ENCODE measurements at regions not wholly inside any gene's neighbourhood (a gene's known extent, or its start where the extent isn't known, plus 50 kb on each side); places are given as distances from the start of the nearest gene placed in this dataset.

GRCh38 chr1:60170709-60171108, 97.1 kb upstream of the C1orf87 start:
- TF ChIP-seq, protein P1, sequence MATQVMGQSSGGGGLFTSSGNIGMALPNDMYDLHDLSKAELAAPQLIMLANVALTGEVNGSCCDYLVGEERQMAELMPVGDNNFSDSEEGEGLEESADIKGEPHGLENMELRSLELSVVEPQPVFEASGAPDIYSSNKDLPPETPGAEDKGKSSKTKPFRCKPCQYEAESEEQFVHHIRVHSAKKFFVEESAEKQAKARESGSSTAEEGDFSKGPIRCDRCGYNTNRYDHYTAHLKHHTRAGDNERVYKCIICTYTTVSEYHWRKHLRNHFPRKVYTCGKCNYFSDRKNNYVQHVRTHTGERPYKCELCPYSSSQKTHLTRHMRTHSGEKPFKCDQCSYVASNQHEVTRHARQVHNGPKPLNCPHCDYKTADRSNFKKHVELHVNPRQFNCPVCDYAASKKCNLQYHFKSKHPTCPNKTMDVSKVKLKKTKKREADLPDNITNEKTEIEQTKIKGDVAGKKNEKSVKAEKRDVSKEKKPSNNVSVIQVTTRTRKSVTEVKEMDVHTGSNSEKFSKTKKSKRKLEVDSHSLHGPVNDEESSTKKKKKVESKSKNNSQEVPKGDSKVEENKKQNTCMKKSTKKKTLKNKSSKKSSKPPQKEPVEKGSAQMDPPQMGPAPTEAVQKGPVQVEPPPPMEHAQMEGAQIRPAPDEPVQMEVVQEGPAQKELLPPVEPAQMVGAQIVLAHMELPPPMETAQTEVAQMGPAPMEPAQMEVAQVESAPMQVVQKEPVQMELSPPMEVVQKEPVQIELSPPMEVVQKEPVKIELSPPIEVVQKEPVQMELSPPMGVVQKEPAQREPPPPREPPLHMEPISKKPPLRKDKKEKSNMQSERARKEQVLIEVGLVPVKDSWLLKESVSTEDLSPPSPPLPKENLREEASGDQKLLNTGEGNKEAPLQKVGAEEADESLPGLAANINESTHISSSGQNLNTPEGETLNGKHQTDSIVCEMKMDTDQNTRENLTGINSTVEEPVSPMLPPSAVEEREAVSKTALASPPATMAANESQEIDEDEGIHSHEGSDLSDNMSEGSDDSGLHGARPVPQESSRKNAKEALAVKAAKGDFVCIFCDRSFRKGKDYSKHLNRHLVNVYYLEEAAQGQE (IDR thresholded peaks at IDR 0.05; ENCODE audit: borderline replicate concordance), result no peak
- TF ChIP-seq EZH2 (IDR thresholded peaks at IDR 0.05; ENCODE audit: borderline replicate concordance, insufficient read depth, low read length, poor library complexity, severe bottlenecking), result no peak
